HG03064 (cell line): ENCODE measurements at regions not wholly inside any gene's neighbourhood (a gene's known extent, or its start where the extent isn't known, plus 50 kb on each side); places are given as distances from the start of the nearest gene placed in this dataset.
A peak's percentile ranks its signal among the peaks of the same experiment; 100 is the strongest.

Experiments
- ATAC-seq: cut with Tn5 transposase; IDR thresholded peaks from one replicate; pipeline ENCODE4 v1.9.1; 2021; ENCODE audit warnings: low read depth; ENCODE audit not compliant: unreplicated experiment

GRCh38 chr3:159902546-159903314 lies 85.9 kb upstream of the IL12A start:
- ATAC-seq: peak; percentile 55

- ATAC-seq: no peak
These were observed 84.2 kb upstream of the IL12A start for GRCh38 chr3:159904455-159904854.

- ATAC-seq: no peak
These were observed 83.7 kb upstream of the IL12A start for GRCh38 chr3:159904911-159905310.

- no peak for ATAC-seq
These were observed 80.8 kb upstream of the IL12A start for GRCh38 chr3:159907828-159908227.

GRCh38 chr3:159910991-159911663 lies 77.5 kb upstream of the IL12A start:
- peak; percentile 72 for ATAC-seq

- ATAC-seq: no peak
These were observed 77.0 kb upstream of the IL12A start for GRCh38 chr3:159911664-159912037.

- no peak for ATAC-seq
These were observed 74.8 kb upstream of the IL12A start for GRCh38 chr3:159913712-159914414.

GRCh38 chr3:159914426-159914825 lies 74.2 kb upstream of the IL12A start:
- ATAC-seq: no peak

GRCh38 chr3:159916052-159916451 lies 72.6 kb upstream of the IL12A start:
- no peak for ATAC-seq

GRCh38 chr3:159917141-159917540 lies 71.5 kb upstream of the IL12A start:
- no peak for ATAC-seq

- peak; percentile 73 for ATAC-seq
These were observed 68.8 kb upstream of the IL12A start for GRCh38 chr3:159919873-159920272.

- no peak for ATAC-seq
These were observed 66.3 kb upstream of the IL12A start for GRCh38 chr3:159922193-159922840.

- ATAC-seq: peak; percentile 93
These were observed 65.7 kb upstream of the IL12A start for GRCh38 chr3:159922861-159923312.

GRCh38 chr3:159923336-159923735 lies 65.3 kb upstream of the IL12A start:
- no peak for ATAC-seq

GRCh38 chr3:159923956-159924355 lies 64.7 kb upstream of the IL12A start:
- ATAC-seq: no peak

GRCh38 chr3:159924411-159924810 lies 64.2 kb upstream of the IL12A start:
- no peak for ATAC-seq

- ATAC-seq: no peak
These were observed 63.4 kb upstream of the IL12A start for GRCh38 chr3:159925248-159925647.

GRCh38 chr3:159926573-159926972 lies 62.1 kb upstream of the IL12A start:
- ATAC-seq: no peak

- ATAC-seq: no peak
These were observed 60.6 kb upstream of the IL12A start for GRCh38 chr3:159928071-159928491.

- no peak for ATAC-seq
These were observed 60.0 kb upstream of the IL12A start for GRCh38 chr3:159928666-159929065.
